Coronary artery (tissue), 2 donors: ENCODE measurements at regions not wholly inside any gene's neighbourhood (a gene's known extent, or its start where the extent isn't known, plus 50 kb on each side); places are given as distances from the start of the nearest gene placed in this dataset.

Source experiments
- DNase-seq: peaks from one replicate; pipeline ENCODE4 v3.0.0-alpha.2; 2017; ENCODE audit warnings: low spot score
- H3K27ac ChIP-seq, 2 donors: fragments of 200-600 bp; sonication (generic); one replicate each; pipeline ENCODE4 v1.5.1; 2016 to 2019
- H3K4me3 ChIP-seq: fragments of 200-600 bp; sonication (generic); 2 replicates; pipeline ENCODE4 v1.5.1; 2016; ENCODE audit warnings: mild to moderate bottlenecking, moderate library complexity
- TF ChIP-seq, protein P1 (sequence below): fragments of 200-600 bp; sonication (generic); IDR thresholded peaks from one replicate; pipeline ENCODE4 v1.5.1; 2019; ENCODE audit warnings: antibody characterized with exemption

GRCh38 chr13:65943708-65944107 lies 1286.4 kb downstream of the PCDH9 start:
- no peak overlapping the region for H3K27ac ChIP-seq
- no peak overlapping the region for H3K4me3 ChIP-seq
- TF ChIP-seq, protein P1, sequence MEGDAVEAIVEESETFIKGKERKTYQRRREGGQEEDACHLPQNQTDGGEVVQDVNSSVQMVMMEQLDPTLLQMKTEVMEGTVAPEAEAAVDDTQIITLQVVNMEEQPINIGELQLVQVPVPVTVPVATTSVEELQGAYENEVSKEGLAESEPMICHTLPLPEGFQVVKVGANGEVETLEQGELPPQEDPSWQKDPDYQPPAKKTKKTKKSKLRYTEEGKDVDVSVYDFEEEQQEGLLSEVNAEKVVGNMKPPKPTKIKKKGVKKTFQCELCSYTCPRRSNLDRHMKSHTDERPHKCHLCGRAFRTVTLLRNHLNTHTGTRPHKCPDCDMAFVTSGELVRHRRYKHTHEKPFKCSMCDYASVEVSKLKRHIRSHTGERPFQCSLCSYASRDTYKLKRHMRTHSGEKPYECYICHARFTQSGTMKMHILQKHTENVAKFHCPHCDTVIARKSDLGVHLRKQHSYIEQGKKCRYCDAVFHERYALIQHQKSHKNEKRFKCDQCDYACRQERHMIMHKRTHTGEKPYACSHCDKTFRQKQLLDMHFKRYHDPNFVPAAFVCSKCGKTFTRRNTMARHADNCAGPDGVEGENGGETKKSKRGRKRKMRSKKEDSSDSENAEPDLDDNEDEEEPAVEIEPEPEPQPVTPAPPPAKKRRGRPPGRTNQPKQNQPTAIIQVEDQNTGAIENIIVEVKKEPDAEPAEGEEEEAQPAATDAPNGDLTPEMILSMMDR, result no peak
- DNase-seq, result no peak

DNA sequence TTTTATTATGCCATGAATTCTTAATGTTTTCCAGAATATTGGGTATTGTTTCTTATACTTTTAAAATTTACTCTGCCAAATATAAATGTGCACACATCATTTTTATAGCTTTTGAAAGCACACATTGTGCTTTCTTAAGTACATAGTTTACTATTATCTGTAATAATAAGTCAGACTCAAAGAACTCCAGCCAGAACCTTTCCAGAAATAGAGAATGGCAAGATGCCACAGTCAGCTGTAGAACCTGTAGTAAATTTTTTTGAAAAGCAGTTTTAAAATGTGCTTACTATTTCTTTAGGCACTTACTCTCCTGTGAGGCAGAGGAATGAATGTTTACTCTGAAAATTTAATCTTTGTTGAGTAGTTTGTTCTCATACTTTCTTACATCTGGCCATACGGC lies 1287.1 kb downstream of the PCDH9 start:
- TF ChIP-seq, protein P1, result no peak
- Histone ChIP-seq H3K27ac (no peak overlapping the region), H3K4me3 (no peak overlapping the region)
- no peak for DNase-seq

GRCh38 chr13:65940720-65941119 lies 1289.4 kb downstream of the PCDH9 start:
- no peak overlapping the region for H3K27ac ChIP-seq
- H3K4me3 ChIP-seq, result no peak overlapping the region
- no peak for DNase-seq
- TF ChIP-seq, protein P1, result no peak

- DNase-seq, result no peak
- Histone ChIP-seq H3K4me3 (no peak overlapping the region), H3K27ac (no peak overlapping the region)
- TF ChIP-seq, protein P1, result no peak
These were observed 1292.9 kb downstream of the PCDH9 start for GRCh38 chr13:65937251-65937650.

DNA sequence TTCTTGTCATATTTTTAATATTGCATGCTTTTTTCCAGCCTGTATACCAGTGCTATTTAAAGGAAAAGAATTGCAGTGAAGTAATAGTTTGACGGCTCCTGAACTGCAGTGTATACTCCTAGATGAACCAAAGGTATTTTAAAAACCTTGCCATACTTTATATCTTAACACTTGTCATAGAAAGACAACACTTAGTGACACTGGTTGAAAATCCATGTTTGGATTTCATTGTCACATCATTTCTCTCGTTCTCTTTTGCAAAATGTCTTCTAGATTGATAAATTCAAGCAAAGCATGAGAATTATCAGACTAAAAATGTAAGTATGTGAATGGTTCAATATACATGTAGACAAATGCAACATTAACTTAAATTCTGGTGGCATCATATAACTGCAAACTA lies 1293.9 kb downstream of the PCDH9 start:
- H3K4me3 ChIP-seq, result no peak overlapping the region
- DNase-seq, result no peak
- no peak overlapping the region for H3K27ac ChIP-seq
- TF ChIP-seq, protein P1, result no peak

DNA sequence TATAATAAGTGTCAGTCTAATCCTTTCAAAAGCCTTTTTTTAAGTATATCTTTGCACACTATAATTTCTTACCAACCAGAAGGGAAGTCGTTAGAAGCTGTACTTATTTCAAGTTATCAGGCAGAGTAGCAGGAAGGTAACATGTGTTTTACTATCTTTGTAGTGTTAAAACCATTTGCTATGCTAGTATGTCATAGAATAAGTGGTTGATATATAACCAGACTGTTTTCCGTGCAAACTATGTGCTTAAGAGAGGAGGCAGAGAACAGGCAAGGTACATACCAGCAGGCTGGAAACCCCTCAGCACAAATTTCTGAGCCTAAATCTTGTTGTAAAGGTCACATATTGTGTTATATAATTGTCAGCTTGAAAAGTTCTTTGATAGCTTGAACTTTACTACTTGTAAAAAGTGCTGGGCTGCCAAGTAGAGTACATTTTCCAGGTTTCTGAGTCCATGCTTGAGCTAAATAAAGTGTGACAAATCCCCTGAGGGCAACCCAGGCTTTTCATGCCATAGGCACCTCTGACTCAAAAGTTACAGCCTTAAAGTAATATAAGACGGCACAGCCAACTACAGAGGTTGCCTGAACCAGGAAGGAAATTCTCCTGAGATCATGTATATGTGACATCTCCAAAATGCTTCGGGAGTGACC lies 1297.4 kb downstream of the PCDH9 start:
- H3K27ac ChIP-seq, result no peak overlapping the region
- TF ChIP-seq, protein P1, result no peak
- DNase-seq, result no peak
- H3K4me3 ChIP-seq, result no peak overlapping the region

DNA sequence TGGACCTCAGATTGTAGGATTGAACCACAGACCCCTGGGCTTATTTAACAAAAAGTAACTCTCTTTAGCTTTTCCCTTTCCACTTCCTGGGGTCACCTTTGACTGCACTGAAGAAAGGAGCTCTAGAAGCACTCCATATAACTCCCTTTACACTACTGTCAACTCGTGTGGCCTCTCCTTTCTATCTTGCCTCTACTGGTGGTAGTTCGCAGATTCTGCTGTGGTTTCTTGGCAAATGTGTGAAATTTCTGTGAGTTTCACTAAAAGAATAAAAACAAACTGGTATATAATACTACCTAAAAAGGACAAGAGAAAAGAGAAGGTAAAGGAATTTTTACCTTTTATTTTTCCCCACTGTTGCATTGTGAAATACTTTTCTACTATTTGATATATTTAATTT lies 1298.1 kb downstream of the PCDH9 start:
- no peak overlapping the region for H3K4me3 ChIP-seq
- DNase-seq, result no peak
- H3K27ac ChIP-seq, result no peak overlapping the region
- TF ChIP-seq, protein P1, result no peak
